NCI-H1105 treated with DMSO at 0.1 percent for 48 hours (cell line): ENCODE measurements at regions not wholly inside any gene's neighbourhood (a gene's known extent, or its start where the extent isn't known, plus 50 kb on each side); places are given as distances from the start of the nearest gene placed in this dataset.
A peak's percentile ranks its signal among the peaks of the same experiment; 100 is the strongest.

ENCODE experiments used
- DNase-seq: peaks from one replicate; lab custom pipeline; 2025; lab: John Stamatoyannopoulos, UW

DNA sequence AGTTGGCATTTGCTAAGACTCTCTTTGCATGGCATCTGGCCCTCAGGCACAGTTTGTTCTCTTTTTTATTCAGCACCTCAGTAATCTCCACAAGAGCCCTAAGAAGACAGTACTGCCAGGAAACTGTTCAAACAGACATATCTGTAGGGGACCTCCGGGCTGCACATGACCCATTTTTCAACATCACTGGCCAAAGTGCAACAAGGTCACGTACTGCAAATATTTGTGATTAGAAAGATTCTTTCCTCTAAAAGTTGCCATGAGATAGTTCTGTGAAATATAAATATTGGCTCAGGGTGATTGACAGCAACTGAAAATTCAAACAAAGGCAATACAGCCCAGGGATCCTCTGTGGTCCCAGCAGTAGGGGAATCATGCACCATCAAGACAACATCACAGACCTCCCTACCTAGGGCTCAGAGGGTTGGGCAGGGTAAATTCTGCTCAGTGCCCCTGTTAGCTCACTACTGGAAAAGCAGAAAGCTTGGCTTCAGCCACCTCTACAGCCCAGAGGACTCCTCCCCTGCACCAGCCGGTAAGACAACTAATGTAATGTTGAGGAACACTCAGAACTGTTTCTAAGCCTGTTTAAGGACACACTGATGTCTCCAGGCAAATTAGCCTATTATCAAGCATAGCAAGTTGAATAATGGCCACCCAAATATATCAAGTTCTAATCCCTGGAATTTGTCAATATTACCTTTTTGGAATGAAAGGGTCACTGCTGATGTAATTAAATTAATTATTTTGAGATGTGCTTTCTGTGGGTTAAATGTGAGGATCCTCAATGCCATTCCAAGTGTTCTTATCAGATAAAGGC is 117.4 kb upstream of the LPP start:
- no peak for DNase-seq

DNA sequence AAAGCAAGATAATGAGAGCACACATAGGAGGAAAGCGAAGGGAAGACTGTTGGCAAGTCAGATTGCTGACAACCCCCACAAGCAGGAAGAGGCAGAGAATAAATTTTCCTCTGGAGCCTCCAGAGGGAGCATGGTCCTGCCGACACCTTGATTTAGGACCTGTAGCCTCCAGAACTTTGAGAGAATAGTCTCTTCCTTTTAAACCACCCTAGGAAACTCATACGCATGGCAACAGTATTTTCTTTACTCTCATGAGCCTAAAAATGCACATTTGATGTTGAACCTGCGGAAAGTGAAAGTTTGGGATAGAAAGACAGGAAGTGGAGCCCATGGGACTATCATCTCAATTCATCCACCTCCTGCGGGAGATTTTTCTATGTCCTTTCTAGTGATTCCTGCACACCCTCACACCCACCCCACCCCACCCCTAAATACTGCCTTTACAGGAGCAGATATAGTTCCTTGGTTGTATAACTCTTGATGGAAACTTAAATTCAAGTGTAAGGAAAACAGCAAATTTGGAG is 116.7 kb upstream of the LPP start:
- DNase-seq = no peak

DNA sequence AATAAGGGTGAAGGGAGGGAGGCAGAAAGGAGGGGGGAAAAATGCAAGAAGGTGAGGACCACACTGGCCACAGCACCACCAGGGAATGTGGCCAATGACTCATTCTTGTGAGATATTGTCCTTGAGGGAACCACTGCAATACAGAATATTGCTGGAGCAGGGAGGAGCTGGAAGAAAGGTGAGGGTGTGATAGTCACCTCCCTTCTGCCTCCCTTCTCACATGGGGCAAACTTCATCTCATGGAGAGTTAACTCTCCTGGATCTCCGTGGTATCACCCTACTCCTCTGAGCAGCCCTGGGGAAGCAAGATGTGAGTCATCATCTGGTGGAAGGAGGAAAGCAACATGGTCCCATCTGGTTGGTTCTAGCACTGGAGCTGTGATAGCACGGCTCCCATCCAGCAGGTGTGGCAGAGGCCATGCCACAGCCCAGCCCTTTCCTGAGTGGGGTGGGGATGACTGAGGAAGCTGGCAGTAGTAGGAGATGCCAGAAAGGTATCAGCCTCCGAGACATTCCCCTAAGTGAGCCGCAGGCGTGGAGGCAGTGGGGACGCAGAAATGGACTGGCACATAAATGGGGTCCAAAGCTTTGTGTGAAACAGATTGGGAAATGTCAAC is 115.9 kb upstream of the LPP start:
- no peak for DNase-seq

DNA sequence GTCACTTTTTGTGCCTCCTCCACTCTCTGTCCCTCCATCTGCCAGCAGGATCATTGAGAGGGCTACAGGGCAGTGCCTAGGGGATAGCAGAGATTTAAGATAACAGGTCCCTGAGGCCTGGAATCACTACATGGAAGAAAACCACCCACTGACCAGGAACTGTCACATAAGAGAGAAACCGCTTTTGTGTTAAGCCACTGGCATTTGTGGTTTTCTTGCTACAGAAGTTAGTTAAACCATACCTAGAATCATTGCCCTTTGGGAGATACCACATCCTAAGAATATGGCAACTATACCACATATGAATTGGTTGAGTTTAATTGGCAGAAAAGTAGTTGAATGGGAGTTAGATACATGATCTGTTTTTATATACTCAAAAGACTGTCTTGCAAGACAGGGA is 112.8 kb upstream of the LPP start:
- no peak for DNase-seq

DNA sequence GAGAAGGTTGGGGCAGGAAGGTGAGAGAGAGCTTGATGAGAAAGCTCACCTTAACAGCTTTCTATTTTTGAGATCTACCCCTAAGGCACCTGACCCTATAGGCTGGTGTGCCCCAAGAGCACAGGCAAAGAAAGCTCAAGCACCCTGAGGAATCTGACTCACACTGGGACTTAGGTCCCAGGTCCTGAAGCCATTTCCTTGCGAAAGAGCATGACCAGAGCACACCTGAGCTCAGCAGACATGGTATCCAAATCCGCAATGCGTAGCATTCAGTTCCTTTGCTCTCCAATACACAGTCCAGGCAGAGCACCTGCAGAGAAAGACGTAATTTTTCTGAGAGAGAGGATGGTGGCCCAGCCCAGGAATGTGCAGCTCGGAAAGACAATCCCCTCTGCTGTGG is 112.1 kb upstream of the LPP start:
- no peak for DNase-seq

DNA sequence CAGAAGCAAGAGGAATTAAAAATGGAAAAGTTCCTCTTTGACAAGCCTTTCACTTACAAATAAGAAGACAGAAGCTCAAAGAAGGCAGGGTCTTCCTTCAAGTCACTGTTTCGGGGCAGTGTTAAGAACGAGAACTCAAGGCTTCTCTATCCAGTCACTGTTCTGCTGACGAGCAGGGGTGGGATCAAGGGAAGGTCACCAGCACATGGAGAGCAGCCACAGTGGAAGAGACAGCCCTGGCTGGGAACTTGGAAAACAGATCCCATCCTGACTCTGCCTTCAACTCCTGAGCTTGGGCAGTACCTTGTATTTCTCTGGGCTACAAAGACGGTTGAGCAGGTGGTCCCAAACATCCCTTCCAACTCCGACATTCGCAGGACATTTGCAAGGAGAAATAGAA is 111.5 kb upstream of the LPP start:
- no peak for DNase-seq

DNA sequence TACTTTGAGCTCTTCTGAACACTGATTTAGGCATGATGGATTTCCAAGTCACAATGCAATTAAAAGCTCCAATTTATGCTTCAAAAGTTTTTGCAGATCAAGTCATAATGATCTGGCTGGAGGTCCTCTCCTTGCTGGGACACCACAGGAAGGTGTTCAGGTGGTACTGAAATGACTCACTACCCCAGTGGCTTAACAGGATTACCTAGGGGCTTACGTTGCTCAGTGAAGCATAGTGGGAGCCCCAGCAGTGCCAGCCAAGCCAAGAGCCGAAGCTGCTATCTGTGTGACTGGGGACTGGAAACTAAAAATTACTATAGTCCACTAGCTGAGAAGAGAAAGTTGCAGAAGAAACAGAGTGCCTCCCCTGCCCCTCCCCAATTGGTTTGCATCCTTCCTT is 110.1 kb upstream of the LPP start:
- DNase-seq = no peak

DNA sequence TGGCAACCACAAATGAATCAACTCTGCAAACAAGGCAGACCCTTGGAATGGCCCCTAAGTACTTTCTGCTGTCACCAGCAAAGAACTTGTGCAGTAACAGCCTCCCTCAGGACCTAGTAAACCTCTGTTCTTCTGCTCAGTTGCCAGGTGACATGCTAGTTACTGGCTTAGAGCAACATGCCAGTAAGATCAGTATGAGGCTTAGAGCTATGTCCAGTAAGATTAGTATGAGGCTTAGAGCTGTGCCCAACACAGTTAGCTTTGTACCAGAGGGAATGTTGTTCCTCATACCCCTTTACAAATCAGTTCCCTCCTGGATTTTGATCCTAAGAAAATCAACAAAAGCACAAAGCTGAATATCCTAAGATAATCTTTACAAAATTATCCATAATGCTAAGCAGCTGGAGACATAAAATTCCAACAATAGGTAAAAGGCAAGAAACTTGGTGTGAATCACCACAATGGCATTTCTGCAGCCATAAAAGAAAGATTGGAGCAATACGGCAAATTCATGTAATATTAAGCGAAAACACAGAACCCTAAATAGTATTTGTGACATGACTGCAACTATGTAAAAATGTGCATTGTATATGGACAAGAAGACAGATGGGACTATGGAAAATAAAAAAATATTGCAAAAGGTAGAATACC is 107.3 kb upstream of the LPP start:
- no peak for DNase-seq

DNA sequence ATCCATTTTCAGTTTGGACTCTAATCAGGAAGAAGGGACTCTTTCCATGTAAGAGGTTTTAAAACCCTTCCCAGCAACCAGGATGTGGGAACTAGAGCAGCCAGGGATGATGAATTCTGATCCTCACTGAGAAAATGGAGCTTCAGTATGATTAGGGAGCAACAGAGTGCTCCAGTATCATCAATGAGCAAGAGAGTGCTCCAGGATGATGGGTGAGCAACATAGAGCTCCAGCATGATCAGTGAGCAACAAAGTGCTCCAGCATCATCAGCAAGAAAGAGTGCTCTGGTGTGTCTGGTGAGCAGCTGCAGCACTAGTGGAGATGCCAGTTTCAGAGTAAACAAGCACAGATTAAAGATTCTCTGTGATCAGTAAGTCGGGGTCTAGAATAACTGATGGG is 106.4 kb upstream of the LPP start:
- no peak for DNase-seq

DNA sequence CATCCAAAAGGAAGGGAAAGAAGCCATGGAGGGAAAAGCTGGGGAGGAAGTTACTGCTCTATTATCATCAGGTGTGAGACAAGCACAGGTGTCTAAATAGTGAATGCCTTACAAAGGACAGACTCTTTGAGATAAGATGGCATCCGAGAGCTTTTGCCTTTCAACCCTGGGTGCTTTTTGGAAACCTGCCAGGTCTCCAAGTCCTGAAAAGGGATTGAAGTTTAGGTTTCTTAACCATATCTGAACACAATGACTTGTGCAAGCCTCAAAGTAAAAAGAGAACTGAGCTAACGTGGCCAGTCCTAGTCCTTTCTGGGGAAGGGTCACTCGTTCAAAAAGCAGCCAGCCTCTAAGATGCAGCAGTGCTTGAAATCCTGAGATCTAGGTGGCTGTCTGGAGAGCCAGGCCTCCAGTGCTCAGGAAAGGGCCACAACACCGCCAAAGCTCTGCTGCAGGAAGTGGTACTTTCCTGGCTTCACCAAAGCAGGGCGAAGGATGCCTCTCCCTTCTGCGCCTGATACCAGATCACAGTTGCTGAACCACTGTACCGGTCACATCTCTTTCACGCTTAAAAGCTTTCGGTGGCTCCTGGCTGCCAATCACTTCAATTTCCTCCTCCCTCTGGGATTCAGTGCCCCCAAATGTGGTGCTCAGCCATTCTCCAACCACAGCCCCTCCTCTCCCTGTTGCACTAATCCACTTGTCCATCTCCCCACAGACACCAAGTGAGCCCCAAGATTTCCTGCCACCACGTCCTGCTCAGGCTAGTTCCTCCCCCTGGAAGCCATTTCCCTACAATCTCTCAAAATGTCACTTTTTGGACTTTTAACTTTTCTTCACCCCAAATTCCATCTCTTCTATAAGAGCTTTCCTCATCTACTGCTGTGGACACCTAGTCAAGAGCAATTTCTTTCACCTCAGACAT is 104.1 kb upstream of the LPP start:
- peak; percentile 22 for DNase-seq

DNA sequence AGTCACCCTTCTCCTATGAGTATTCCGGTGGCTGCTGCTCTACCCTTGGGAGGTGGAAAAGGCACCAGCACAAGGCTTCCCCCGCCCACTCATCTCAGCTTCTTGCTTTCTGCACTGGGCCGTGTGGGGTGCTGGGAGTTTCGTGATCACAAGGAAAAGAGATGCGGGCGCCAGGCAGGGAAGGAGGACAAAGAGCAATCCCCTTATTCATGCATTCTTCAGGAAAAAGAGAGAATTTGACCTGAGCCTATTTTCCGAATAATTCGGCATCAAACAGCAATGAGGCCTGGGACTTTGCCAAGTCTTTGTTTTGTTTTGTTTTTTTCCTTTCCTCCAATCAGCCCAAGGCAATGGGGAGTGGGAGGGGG is 102.2 kb upstream of the LPP start:
- DNase-seq = no peak

DNA sequence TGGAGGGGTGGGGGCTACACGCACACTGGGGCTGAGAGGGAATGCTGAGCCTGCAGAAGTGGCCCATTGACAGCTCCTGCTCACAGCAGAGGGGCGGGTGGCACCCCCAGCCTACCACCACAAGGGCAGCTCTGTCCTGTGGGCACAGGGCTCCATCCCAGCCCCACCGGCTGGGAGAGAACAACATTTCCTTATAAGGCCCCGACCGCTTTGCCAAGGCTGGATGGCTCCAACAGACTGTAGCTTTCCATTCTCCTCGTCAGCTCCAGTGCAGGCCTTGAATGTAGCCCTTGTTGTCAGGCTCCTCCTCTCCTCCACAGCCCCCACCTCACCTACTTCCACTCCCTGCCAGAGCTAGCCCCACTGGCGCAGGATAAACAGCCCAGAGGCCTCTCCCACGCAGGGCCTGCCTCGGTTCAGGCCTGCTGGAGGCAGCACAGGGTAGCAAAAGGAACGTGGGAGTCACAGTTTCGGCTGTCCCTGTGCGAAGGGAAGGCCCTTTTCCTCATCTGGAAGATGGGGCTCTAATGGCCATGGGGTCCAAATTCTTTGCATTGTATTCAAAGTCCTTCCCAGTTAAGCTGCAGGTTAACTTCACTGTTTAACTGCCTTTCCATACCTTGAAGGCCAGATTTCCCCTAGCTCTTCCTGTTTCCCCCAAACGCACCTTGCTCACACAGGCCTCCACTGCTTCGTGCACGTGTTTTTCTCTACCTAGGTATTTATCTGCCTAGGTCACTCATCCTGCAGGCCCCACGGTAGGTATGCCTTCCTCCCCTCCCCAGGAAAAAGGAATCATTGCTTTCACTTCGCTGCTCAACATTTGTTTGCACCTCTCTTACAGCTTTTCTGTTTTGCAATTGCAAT is 101.6 kb upstream of the LPP start:
- DNase-seq = no peak

DNA sequence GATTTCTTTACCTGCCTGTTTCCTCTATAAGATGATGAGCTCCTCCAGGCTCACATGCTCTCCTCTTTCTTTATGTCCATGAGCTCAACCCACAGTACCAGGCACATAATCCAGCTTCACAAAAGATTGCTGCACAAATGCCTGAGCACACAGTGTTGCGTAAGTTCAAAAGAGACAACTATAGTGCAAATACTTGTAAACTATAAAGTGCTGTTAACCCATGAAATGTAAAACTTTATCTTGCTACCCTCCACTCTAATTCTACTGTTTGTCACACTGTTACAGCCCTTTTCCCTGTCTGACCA is 101.0 kb upstream of the LPP start:
- DNase-seq = no peak

DNA sequence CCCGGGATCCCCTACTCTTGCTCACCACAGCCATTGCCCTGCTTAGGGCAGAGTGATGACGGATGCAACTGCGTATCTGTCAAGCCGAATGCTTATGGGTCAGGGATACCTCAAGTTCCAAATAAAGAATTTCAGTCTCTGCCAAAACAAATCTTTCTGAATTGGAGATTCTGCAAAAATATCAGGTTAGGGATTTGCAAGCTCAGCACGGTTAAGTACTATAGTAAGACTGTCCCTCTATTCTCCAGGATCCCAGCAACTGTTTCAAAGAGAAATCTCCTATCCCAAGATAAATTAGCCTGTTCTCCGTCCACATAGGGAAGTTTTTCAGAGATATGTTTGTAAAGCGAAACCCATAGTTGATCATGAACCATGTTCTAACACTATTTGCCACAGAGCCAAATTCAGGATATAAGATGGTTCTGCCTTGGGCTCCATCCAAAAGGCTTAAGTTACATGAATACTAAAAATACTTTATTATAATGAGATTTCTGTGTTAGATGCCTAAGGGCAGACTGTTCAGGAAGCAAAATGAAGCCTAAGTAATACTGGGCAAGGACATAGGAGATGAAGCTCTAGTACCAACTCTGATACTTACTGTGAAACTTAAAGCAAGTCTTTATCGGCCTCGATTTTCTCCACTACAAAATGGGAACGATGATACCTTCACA is 100.1 kb upstream of the LPP start:
- no peak for DNase-seq

DNA sequence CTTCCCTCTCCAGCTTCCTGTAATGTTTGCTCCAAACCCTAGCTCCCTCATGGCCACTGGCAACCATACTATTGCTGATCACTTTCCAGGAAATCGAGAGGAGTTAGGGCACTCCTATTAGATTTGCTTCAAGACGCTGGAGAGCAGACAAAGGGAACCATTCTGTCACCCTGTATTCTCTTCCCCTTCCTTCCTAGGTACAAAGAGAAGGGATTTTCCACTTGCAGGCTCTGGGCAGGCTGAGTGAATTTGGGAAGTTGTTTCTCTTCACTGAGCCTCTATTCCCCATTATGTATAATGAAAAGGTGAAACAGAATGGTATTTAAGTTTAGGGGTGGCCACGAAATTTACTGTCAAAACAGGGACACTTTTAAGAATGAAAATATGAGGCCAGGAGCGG is 99.4 kb upstream of the LPP start:
- DNase-seq = no peak

DNA sequence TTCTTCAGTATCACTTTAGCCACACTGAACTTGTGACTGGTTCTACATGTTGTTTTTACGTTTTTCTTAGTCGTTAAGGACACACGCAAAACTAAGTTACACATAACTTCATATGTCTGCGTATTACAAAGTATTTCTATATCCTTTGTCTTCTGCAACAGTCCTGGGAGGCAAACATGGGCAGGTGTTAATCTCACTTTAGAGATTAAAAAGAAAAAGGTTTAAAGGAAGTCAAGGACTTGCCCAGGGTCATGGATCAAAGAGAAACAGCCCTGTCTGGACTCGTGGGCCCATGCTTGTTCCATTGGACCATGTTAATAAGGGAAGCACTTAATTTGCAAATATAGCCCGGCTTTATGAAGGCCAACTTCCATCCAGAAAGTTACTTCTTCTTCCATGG is 98.6 kb upstream of the LPP start:
- DNase-seq = no peak

DNA sequence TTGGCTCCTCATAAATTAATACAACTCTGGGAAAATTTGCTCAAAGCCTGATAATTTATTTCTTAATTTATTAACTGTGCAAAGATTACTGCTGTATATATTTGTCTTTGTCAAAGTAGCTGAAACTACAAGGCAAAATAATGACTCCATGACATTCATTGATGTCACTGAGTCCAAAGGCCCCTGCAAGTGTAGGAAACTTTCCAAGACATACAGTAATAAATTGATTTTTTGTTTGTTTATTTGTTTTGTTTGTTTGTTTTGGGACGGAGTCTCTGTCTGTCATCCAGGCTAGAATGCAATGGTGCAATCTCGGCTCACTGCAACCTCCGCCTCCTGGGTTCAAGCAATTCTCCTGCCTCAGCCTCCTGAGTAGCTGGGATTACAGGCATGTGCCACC is 96.8 kb upstream of the LPP start:
- no peak for DNase-seq

DNA sequence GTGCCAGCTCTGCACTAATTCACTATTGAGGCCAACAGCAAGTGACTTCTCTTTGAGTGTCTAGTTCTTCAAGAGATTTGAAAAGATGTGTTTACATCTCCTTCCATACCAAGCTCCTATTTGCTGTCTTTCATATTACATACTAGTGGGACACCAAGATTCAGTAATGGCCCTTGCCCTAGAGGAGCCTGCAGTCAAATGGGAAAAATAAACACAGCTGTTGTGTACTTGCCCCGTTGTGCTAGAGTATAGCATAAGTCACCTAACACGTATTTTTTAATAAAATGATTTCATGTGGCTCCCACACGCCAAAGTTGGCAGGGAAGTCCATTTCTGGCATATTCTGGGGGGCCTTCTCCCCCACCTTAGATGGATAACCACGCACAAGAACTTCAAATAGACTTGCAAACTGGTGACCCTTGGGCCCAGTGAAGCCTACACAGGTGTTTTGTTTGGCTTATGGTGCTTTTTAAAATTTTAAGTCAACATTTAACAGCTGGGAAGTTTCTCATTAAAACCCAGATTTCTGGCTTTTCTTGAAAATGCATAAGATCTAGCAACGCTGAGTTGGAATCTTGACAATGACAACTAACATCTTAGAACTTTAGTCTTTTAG is 95.3 kb upstream of the LPP start:
- DNase-seq = no peak

DNA sequence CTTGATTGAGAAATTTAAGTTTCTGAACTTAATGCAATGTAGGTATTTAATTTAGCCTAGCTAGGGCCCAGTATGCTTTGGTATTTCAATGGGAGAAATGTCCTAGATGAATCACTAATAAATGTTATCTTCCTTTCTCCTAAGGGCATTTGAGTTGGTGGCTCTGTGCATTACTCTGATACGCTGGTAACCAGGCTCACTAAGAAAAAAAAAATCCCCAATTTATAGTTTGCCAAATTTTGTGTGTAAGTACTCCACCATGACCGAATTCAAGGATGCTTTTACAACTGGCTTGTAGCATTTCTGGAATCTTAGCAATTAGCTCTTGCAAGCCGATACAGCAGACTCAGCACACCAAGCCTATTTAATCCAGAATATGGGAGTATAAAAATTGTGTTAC is 94.6 kb upstream of the LPP start:
- no peak for DNase-seq

DNA sequence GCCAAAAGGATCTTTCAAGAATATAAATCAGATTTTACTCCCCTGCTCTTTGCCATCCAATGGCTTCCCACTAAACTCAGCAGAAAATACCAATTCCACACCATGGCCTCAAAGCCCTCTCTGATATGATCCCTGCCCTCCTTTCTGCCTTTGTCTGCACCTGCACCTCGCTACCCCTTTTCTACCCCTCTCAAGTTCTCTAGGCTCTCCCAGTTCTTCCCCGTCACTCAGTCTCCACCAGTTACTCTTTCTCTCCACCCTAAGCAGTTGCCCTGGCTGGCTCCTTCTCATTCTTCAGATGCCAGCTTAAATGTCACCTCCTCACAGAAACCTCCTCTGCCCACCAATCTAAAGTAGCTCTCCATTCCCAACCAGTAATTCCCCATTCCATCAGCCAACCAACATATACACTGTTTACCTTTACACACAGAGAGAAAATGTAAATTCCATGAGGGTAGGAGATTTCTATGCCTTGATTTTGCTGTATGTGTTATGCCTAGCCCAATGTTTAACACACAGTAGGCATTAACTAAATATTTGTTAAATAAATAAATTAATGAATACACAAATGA is 93.6 kb upstream of the LPP start:
- DNase-seq = no peak
